GM06990 (cell line): ENCODE measurements at regions not wholly inside any gene's neighbourhood (a gene's known extent, or its start where the extent isn't known, plus 50 kb on each side); places are given as distances from the start of the nearest gene placed in this dataset.

ENCODE experiments used
- DNase-seq: peaks from one replicate; pipeline ENCODE4 v3.0.0-alpha.2; 2011; ENCODE audit not compliant: insufficient read length; ENCODE audit errors: extremely low read depth
- H3K27me3 ChIP-seq: replicated peaks from 2 replicates; pipeline ENCODE4 v1.6.0; 2011; ENCODE audit warnings: low read length; ENCODE audit not compliant: control insufficient read depth, insufficient read depth
- H3K36me3 ChIP-seq: 2 replicates; pipeline ENCODE4 v1.5.1; 2011; ENCODE audit warnings: low read length; ENCODE audit not compliant: control insufficient read depth, insufficient read depth
- H3K4me3 ChIP-seq: replicated peaks from 2 replicates; pipeline ENCODE4 v1.5.1; 2011; ENCODE audit warnings: low read depth, mild to moderate bottlenecking, control low read depth, low read length
- CTCF ChIP-seq: IDR thresholded peaks from 2 replicates; pipeline ENCODE4 v1.5.1; 2011; ENCODE audit warnings: low read length, control low read depth, mild to moderate bottlenecking, inconsistent platforms; ENCODE audit not compliant: insufficient read depth, poor library complexity, severe bottlenecking

- DNase-seq: no peak
- H3K36me3 ChIP-seq: no peaks in the 10 kb centered on the region
- no peak overlapping the region for H3K4me3 ChIP-seq
- H3K27me3 ChIP-seq: no peaks in the 10 kb centered on the region
- TF ChIP-seq CTCF: no peak
Measured at GRCh38 chr3:99325402-99325801, 313.0 kb upstream of the COL8A1 start.

GRCh38 chr3:99324636-99325203, 313.7 kb upstream of the COL8A1 start:
- no peak overlapping the region for H3K4me3 ChIP-seq
- no peaks in the 10 kb centered on the region for H3K27me3 ChIP-seq
- DNase-seq: no peak
- no peaks in the 10 kb centered on the region for H3K36me3 ChIP-seq
- TF ChIP-seq CTCF: no peak

- H3K27me3 ChIP-seq: no peaks in the 10 kb centered on the region
- TF ChIP-seq CTCF: no peak
- DNase-seq: no peak
- H3K36me3 ChIP-seq: no peaks in the 10 kb centered on the region
- no peak overlapping the region for H3K4me3 ChIP-seq
Measured at GRCh38 chr3:99323940-99324339, 314.5 kb upstream of the COL8A1 start.

GRCh38 chr3:99322551-99322950, 315.8 kb upstream of the COL8A1 start:
- TF ChIP-seq CTCF: no peak
- DNase-seq: no peak

GRCh38 chr3:99321261-99321660, 317.1 kb upstream of the COL8A1 start:
- TF ChIP-seq CTCF: no peak
- Histone ChIP-seq H3K27me3 (no peaks in the 10 kb centered on the region), H3K4me3 (no peak overlapping the region), H3K36me3 (no peaks in the 10 kb centered on the region)
- DNase-seq: no peak

More at GRCh38 chr3:99322551-99322950, 315.8 kb upstream of the COL8A1 start:
- H3K4me3 ChIP-seq: no peak overlapping the region
- H3K36me3 ChIP-seq: no peaks in the 10 kb centered on the region
- no peaks in the 10 kb centered on the region for H3K27me3 ChIP-seq

- H3K27me3 ChIP-seq: no peaks in the 10 kb centered on the region
- no peak overlapping the region for H3K4me3 ChIP-seq
- no peaks in the 10 kb centered on the region for H3K36me3 ChIP-seq
- TF ChIP-seq CTCF: no peak
- no peak for DNase-seq
Measured at GRCh38 chr3:99319961-99320360, 318.4 kb upstream of the COL8A1 start.
